ENCODE measurements at regions not wholly inside any gene's neighbourhood (a gene's known extent, or its start where the extent isn't known, plus 50 kb on each side); places are given as distances from the start of the nearest gene placed in this dataset.

DNA sequence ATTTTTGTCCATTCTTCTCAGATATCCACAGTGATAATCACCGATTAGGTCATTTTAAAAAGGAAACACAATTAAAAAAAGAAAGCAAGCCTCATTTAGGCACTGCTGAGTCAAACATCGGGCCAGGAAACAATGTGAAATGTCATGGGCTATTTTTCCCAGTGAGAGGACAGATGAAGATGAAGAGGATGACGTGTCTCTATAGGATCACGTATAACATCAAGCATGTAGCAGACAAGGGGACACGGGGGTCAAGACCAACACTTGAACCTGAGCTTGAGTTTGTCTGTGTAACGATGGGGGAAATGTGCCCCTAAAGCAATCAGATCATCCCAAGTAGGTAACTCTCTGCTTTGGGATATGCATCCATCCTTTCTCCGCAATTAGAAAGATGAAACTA, 553.2 kb downstream of the CD83 start:
- H3K9ac ChIP-seq (ENCODE audit: low read length): no peak overlapping the region
- no peak overlapping the region for H3K4me2 ChIP-seq (ENCODE audit: low read length)
- H3K9me2 ChIP-seq (ENCODE audit: insufficient read depth): no peaks in the 10 kb centered on the region
- H3K79me2 ChIP-seq (ENCODE audit: insufficient read depth, low read length): no peaks in the 10 kb centered on the region
- peaks cover 0 to 4% of the 10 kb centered on the region in 2 experiments; a peak in 1 of 4 replicates for H3K4me1 ChIP-seq (ENCODE audit: control insufficient read depth in 1 of 2, insufficient read depth in 2 of 2, low read length in 2 of 2)
- no peak for DNase-seq (ENCODE audit: low read depth, low spot score)
- no peak overlapping the region for H3K4me3 ChIP-seq (replicated peaks in 1 of 2; ENCODE audit: low read depth in 1 of 2, low read length in 2 of 2)
- no peaks in the 10 kb centered on the region for H4K20me1 ChIP-seq (ENCODE audit: insufficient read depth)
- H3K27ac ChIP-seq (ENCODE audit: low read depth, low read length): no peak overlapping the region
- intact Hi-C loops (cut with micrococcal nuclease): no loop called here
- ChIA-PET RAD21 (ENCODE audit: low non-redundant PET in 1 of 2, low total read pairs in 2 of 2, uncharacterized antibody in 2 of 2, unreplicated experiment in 2 of 2) (no interaction called here), POLR2A (no interaction called here), CTCF (no interaction called here)
- no TSS peak for BruUV-seq (replicated peaks)
- no peak for TF ChIP-seq ELF1 (IDR thresholded peaks at IDR 0.05; ENCODE audit: borderline replicate concordance, low read depth)
- no peak for TF ChIP-seq JUND (IDR thresholded peaks at IDR 0.05)
- TF ChIP-seq, protein P1, sequence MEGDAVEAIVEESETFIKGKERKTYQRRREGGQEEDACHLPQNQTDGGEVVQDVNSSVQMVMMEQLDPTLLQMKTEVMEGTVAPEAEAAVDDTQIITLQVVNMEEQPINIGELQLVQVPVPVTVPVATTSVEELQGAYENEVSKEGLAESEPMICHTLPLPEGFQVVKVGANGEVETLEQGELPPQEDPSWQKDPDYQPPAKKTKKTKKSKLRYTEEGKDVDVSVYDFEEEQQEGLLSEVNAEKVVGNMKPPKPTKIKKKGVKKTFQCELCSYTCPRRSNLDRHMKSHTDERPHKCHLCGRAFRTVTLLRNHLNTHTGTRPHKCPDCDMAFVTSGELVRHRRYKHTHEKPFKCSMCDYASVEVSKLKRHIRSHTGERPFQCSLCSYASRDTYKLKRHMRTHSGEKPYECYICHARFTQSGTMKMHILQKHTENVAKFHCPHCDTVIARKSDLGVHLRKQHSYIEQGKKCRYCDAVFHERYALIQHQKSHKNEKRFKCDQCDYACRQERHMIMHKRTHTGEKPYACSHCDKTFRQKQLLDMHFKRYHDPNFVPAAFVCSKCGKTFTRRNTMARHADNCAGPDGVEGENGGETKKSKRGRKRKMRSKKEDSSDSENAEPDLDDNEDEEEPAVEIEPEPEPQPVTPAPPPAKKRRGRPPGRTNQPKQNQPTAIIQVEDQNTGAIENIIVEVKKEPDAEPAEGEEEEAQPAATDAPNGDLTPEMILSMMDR (IDR thresholded peaks at IDR 0.05 in 2 of 3, conservative IDR thresholded peaks at IDR 0.05 in 1 of 3; ENCODE audit: borderline replicate concordance in 1 of 3, insufficient read depth in 1 of 3, low read depth in 2 of 3, low read length in 2 of 3): no peak
- no peak for TF ChIP-seq ZFX (IDR thresholded peaks at IDR 0.05)
- no peak for TF ChIP-seq CBX3 (IDR thresholded peaks at IDR 0.05; ENCODE audit: low read depth)
- TF ChIP-seq RAD21 (IDR thresholded peaks at IDR 0.05; ENCODE audit: low read depth): no peak
- H3K27me3 ChIP-seq (ENCODE audit: insufficient read depth, low read length): no peaks in the 10 kb centered on the region
- H3K9me3 ChIP-seq (ENCODE audit: control insufficient read depth in 1 of 2, insufficient read depth in 1 of 2, low read depth in 1 of 2, low read length in 2 of 2): no peaks in the 10 kb centered on the region
- H2AFZ ChIP-seq (ENCODE audit: low read depth, low read length, poor library complexity, severe bottlenecking): no peak overlapping the region
- no peaks in the 10 kb centered on the region for H3K36me3 ChIP-seq (ENCODE audit: control insufficient read depth in 1 of 2, insufficient read depth in 2 of 2, low read length in 2 of 2)
- no peak for ATAC-seq

DNA sequence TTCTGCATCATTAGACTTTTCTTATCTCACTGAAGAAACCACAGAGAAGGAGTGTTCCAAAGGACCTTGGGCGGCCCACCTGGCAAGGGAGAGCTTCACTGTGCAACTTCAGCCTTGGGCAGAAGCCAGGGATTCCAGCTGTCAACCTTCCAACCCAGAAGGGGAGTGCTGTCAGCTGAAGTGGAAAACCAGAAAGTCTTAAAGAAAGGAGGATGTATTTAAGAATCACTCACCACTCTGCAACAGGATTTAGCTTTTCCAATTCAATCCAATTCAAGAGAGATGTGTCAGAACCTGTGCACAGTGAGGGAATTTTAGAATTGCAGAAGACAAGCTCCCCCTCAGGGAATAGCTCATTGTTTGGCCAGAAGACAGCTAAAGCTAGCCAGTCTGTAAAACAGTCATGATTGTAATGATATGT, 553.7 kb downstream of the CD83 start:
- H3K27me3 ChIP-seq (ENCODE audit: insufficient read depth, low read length): no peaks in the 10 kb centered on the region
- intact Hi-C loops (cut with micrococcal nuclease): no loop called here
- CTCF ChIA-PET: no interaction called here
- H3K4me2 ChIP-seq (ENCODE audit: low read length): no peak overlapping the region
- POLR2A ChIA-PET: no interaction called here
- no peaks in the 10 kb centered on the region; a peak in 1 of 4 replicates for H3K4me1 ChIP-seq (ENCODE audit: control insufficient read depth in 1 of 2, insufficient read depth in 2 of 2, low read length in 2 of 2)
- H3K79me2 ChIP-seq (ENCODE audit: insufficient read depth, low read length): no peaks in the 10 kb centered on the region
- H3K27ac ChIP-seq (ENCODE audit: low read depth, low read length): no peak overlapping the region
- H4K20me1 ChIP-seq (ENCODE audit: insufficient read depth): no peaks in the 10 kb centered on the region
- H3K36me3 ChIP-seq (ENCODE audit: control insufficient read depth in 1 of 2, insufficient read depth in 2 of 2, low read length in 2 of 2): no peaks in the 10 kb centered on the region
- DNase-seq (ENCODE audit: low read depth, low spot score) (no peak), ATAC-seq (no peak)
- no peak overlapping the region for H2AFZ ChIP-seq (ENCODE audit: low read depth, low read length, poor library complexity, severe bottlenecking)
- BruUV-seq (replicated peaks): no TSS peak
- no peaks in the 10 kb centered on the region for H3K9me3 ChIP-seq (ENCODE audit: control insufficient read depth in 1 of 2, insufficient read depth in 1 of 2, low read depth in 1 of 2, low read length in 2 of 2)
- RAD21 ChIA-PET (ENCODE audit: low non-redundant PET in 1 of 2, low total read pairs in 2 of 2, uncharacterized antibody in 2 of 2, unreplicated experiment in 2 of 2): no interaction called here
- H3K9ac ChIP-seq (ENCODE audit: low read length): no peak overlapping the region
- H3K9me2 ChIP-seq (ENCODE audit: insufficient read depth): no peaks in the 10 kb centered on the region
- no peak overlapping the region for H3K4me3 ChIP-seq (replicated peaks in 1 of 2; ENCODE audit: low read depth in 1 of 2, low read length in 2 of 2)
- TF ChIP-seq FOSL1 (IDR thresholded peaks at IDR 0.05; ENCODE audit: low read depth): no peak
- no peak for TF ChIP-seq ELF1 (IDR thresholded peaks at IDR 0.05; ENCODE audit: borderline replicate concordance, low read depth)
- TF ChIP-seq CEBPB (IDR thresholded peaks at IDR 0.05; ENCODE audit: low read depth): no peak
- no peak for TF ChIP-seq RAD21 (IDR thresholded peaks at IDR 0.05; ENCODE audit: low read depth)
- no peak for TF ChIP-seq EZH2 (IDR thresholded peaks at IDR 0.05)
- TF ChIP-seq SP1 (IDR thresholded peaks at IDR 0.05; ENCODE audit: low read depth): no peak
- no peak for TF ChIP-seq YY1 (IDR thresholded peaks at IDR 0.05; ENCODE audit: extremely low read depth, insufficient replicate concordance, low read depth, low read length)
- TF ChIP-seq, protein P2, sequence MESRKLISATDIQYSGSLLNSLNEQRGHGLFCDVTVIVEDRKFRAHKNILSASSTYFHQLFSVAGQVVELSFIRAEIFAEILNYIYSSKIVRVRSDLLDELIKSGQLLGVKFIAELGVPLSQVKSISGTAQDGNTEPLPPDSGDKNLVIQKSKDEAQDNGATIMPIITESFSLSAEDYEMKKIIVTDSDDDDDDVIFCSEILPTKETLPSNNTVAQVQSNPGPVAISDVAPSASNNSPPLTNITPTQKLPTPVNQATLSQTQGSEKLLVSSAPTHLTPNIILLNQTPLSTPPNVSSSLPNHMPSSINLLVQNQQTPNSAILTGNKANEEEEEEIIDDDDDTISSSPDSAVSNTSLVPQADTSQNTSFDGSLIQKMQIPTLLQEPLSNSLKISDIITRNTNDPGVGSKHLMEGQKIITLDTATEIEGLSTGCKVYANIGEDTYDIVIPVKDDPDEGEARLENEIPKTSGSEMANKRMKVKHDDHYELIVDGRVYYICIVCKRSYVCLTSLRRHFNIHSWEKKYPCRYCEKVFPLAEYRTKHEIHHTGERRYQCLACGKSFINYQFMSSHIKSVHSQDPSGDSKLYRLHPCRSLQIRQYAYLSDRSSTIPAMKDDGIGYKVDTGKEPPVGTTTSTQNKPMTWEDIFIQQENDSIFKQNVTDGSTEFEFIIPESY (IDR thresholded peaks at IDR 0.05; ENCODE audit: extremely low read depth, insufficient replicate concordance, low read length): no peak
- TF ChIP-seq CBX3 (IDR thresholded peaks at IDR 0.05; ENCODE audit: low read depth): no peak
- no peak for TF ChIP-seq SIN3A (IDR thresholded peaks at IDR 0.05; ENCODE audit: low read depth)
- no peak for TF ChIP-seq TCF7L2 (IDR thresholded peaks at IDR 0.05; ENCODE audit: borderline replicate concordance, extremely low read depth, insufficient read depth, insufficient read length)
- TF ChIP-seq JUND (IDR thresholded peaks at IDR 0.05): no peak
- TF ChIP-seq, protein P3, sequence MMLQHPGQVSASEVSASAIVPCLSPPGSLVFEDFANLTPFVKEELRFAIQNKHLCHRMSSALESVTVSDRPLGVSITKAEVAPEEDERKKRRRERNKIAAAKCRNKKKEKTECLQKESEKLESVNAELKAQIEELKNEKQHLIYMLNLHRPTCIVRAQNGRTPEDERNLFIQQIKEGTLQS (IDR thresholded peaks at IDR 0.05): no peak
- no peak for TF ChIP-seq EZH2phosphoT487 (IDR thresholded peaks at IDR 0.05; ENCODE audit: borderline replicate concordance)
- no peak for TF ChIP-seq EGR1 (IDR thresholded peaks at IDR 0.05; ENCODE audit: low read depth)
- no peak for TF ChIP-seq ZNF274 (IDR thresholded peaks at IDR 0.05; ENCODE audit: low read depth, low read length)

Data from HCT116 (cell line).